B cell (primary cell): ENCODE measurements at regions not wholly inside any gene's neighbourhood (a gene's known extent, or its start where the extent isn't known, plus 50 kb on each side); places are given as distances from the start of the nearest gene placed in this dataset.

Source experiments
- CTCF ChIP-seq: fragments of 200-600 bp; IDR thresholded peaks from one replicate; pipeline ENCODE4 v1.8.0; 2022; ENCODE audit warnings: antibody characterized with exemption, mild to moderate bottlenecking
- EZH2 ChIP-seq: IDR thresholded peaks from 2 replicates; pipeline ENCODE4 v1.6.1; 2012; ENCODE audit warnings: borderline replicate concordance, low read depth, mild to moderate bottlenecking, moderate library complexity, low read length; ENCODE audit not compliant: insufficient read depth, poor library complexity, severe bottlenecking

GRCh38 chr10:128209862-128210214 is 83.6 kb upstream of the MKI67 start:
- TF ChIP-seq EZH2 (no peak), CTCF (no peak)
